HG03439 (cell line): ENCODE measurements at regions not wholly inside any gene's neighbourhood (a gene's known extent, or its start where the extent isn't known, plus 50 kb on each side); places are given as distances from the start of the nearest gene placed in this dataset.

Experiments
- ATAC-seq: cut with Tn5 transposase; IDR thresholded peaks from one replicate; pipeline ENCODE4 v1.9.1; 2021; ENCODE audit warnings: mild to moderate bottlenecking, moderate library complexity; ENCODE audit not compliant: unreplicated experiment

- no peak for ATAC-seq
Observed at GRCh38 chr18:60962625-60963024, 370.6 kb upstream of the CDH20 start.

- no peak for ATAC-seq
Observed at GRCh38 chr18:60965856-60966255, 367.4 kb upstream of the CDH20 start.

- ATAC-seq, result no peak
Observed at GRCh38 chr18:60966876-60967275, 366.4 kb upstream of the CDH20 start.

- no peak for ATAC-seq
Observed at GRCh38 chr18:60975420-60975819, 357.8 kb upstream of the CDH20 start.

- ATAC-seq, result no peak
Observed at GRCh38 chr18:60976976-60977375, 356.3 kb upstream of the CDH20 start.

GRCh38 chr18:60978338-60978737 is 354.9 kb upstream of the CDH20 start:
- no peak for ATAC-seq

- ATAC-seq, result no peak
Observed at GRCh38 chr18:60980422-60981005, 352.7 kb upstream of the CDH20 start.

GRCh38 chr18:60981682-60982328 is 351.4 kb upstream of the CDH20 start:
- no peak for ATAC-seq

- no peak for ATAC-seq
Observed at GRCh38 chr18:60982329-60982695, 350.9 kb upstream of the CDH20 start.

- no peak for ATAC-seq
Observed at GRCh38 chr18:60982928-60983327, 350.3 kb upstream of the CDH20 start.

- ATAC-seq, result no peak
Observed at GRCh38 chr18:60984510-60984909, 348.7 kb upstream of the CDH20 start.

GRCh38 chr18:60987963-60988362 is 345.3 kb upstream of the CDH20 start:
- no peak for ATAC-seq

GRCh38 chr18:60996326-60996725 is 336.9 kb upstream of the CDH20 start:
- no peak for ATAC-seq

- ATAC-seq, result no peak
Observed at GRCh38 chr18:60996822-60997221, 336.4 kb upstream of the CDH20 start.

- ATAC-seq, result no peak
Observed at GRCh38 chr18:61001138-61001537, 332.1 kb upstream of the CDH20 start.

- ATAC-seq, result no peak
Observed at GRCh38 chr18:61006687-61007224, 326.5 kb upstream of the CDH20 start.

- no peak for ATAC-seq
Observed at GRCh38 chr18:61019338-61020301, 313.6 kb upstream of the CDH20 start.

GRCh38 chr18:61025596-61025995 is 307.6 kb upstream of the CDH20 start:
- no peak for ATAC-seq

GRCh38 chr18:61031626-61032025 is 301.6 kb upstream of the CDH20 start:
- ATAC-seq, result no peak

- ATAC-seq, result no peak
Observed at GRCh38 chr18:61034580-61034979, 298.6 kb upstream of the CDH20 start.

- no peak for ATAC-seq
Observed at GRCh38 chr18:61039251-61039650, 294.0 kb upstream of the CDH20 start.

GRCh38 chr18:61047794-61048193 is 285.4 kb upstream of the CDH20 start:
- no peak for ATAC-seq
